GM12878 (cell line): ENCODE measurements at regions not wholly inside any gene's neighbourhood (a gene's known extent, or its start where the extent isn't known, plus 50 kb on each side); places are given as distances from the start of the nearest gene placed in this dataset.

ENCODE experiments used
- ATAC-seq: fragments of 200-7000 bp; cut with Tn5 transposase; 3 replicates; pipeline ENCODE4 v1.9.1; 2020; ENCODE audit warnings: mild to moderate bottlenecking, moderate library complexity
- BruUV-seq: library from RNA; stranded (reverse); fragments of 400-500 nt; replicated peaks from 2 replicates; lab custom pipeline; 2021; lab: Mats Ljungman, UMichigan
- CTCF ChIA-PET: fragments of 300-600 bp; sonication (Branson Sonifier 250); formaldehyde crosslinking; extraction: SDS; loops from one replicate; lab custom pipeline; 2021; ENCODE audit warnings: inconsistent platforms; lab: Yijun Ruan, JAX
- POLR2A ChIA-PET: fragments of 350-600 bp; formaldehyde crosslinking; extraction: SDS; loops from one replicate; lab custom pipeline; 2021; ENCODE audit warnings: inconsistent platforms; lab: Charles Lee
- RAD21 ChIA-PET: fragments of 300-600 bp; sonication (Branson Sonifier 250); formaldehyde crosslinking; loops from one replicate; lab custom pipeline; 2023; ENCODE audit warnings: antibody characterized with exemption; ENCODE audit not compliant: unreplicated experiment; lab: Charles Lee
- SMC1A ChIA-PET: fragments of 300-600 bp; sonication (Branson Sonifier 250); formaldehyde crosslinking; loops from one replicate; lab custom pipeline; 2023; ENCODE audit not compliant: unreplicated experiment, uncharacterized antibody; lab: Charles Lee
- DNase-seq: peaks from one replicate; pipeline ENCODE4 v3.0.0-alpha.2; 2011; ENCODE audit warnings: low read depth, low spot score
- FAIRE-seq: peaks from 3 replicates; lab custom pipeline; 2011; peaks lifted over from hg19 to GRCh38; lab: Jason Lieb, UNC
- H2AFZ ChIP-seq: 2 replicates; pipeline ENCODE4 v1.6.0; 2011; ENCODE audit warnings: low read depth, low read length, control low read depth; ENCODE audit not compliant: control insufficient read depth
- H3K27ac ChIP-seq: 2 replicates; pipeline ENCODE4 v1.5.1; 2011; ENCODE audit warnings: control low read depth; ENCODE audit not compliant: control insufficient read depth, insufficient read depth
- H3K27me3 ChIP-seq, 2 experiments: replicated peaks in 1 of 2; 2 replicates each; pipeline versions ENCODE4 v1.6.0 to v1.6.1; 2011; ENCODE audit warnings: low read length in 1 of 2; ENCODE audit not compliant: control insufficient read depth in 2 of 2, insufficient read depth in 2 of 2
- H3K36me3 ChIP-seq, 2 experiments: 2 replicates each; pipeline ENCODE4 v1.5.1; 2011; ENCODE audit warnings: low read length in 1 of 2; ENCODE audit not compliant: control insufficient read depth in 2 of 2, insufficient read depth in 2 of 2
- H3K4me1 ChIP-seq: 2 replicates; pipeline ENCODE4 v1.6.1; 2011; ENCODE audit warnings: mild to moderate bottlenecking, low read length, moderate library complexity, mixed read lengths; ENCODE audit not compliant: control insufficient read depth, insufficient read depth
- H3K4me2 ChIP-seq: 2 replicates; pipeline ENCODE4 v1.6.0; 2011; ENCODE audit warnings: control low read depth; ENCODE audit not compliant: control insufficient read depth, insufficient read depth
- H3K4me3 ChIP-seq: fragments of 200-600 bp; sonication (generic); 2 replicates; pipeline ENCODE4 v1.5.1; 2016
- H3K79me2 ChIP-seq: 2 replicates; pipeline ENCODE4 v1.6.0; 2011; ENCODE audit warnings: low read length; ENCODE audit not compliant: control insufficient read depth, insufficient read depth
- H3K9ac ChIP-seq: 2 replicates; pipeline ENCODE4 v1.8.0; 2011; ENCODE audit warnings: low read length, control low read depth, mixed read lengths; ENCODE audit not compliant: control insufficient read depth, insufficient read depth
- H3K9me3 ChIP-seq: replicated peaks from 3 replicates; pipeline ENCODE4 v1.5.1; 2011; ENCODE audit warnings: mild to moderate bottlenecking, low read length; ENCODE audit not compliant: control insufficient read depth, insufficient read depth
- H4K20me1 ChIP-seq: 2 replicates; pipeline ENCODE4 v1.6.0; 2011; ENCODE audit not compliant: control insufficient read depth, insufficient read depth
- CBX3 ChIP-seq: fragments of 200-600 bp; sonication (generic); IDR thresholded peaks from 2 replicates; pipeline ENCODE4 v1.6.1; 2016; ENCODE audit warnings: low read depth, borderline replicate concordance
- CEBPZ ChIP-seq: fragments of 150-350 bp; IDR thresholded peaks from 2 replicates; pipeline ENCODE4 v1.6.1; 2016; ENCODE audit warnings: low read depth, low read length
- CHD4 ChIP-seq: fragments of 200-600 bp; sonication (generic); IDR thresholded peaks from 2 replicates; pipeline ENCODE4 v1.6.1; 2016; ENCODE audit warnings: mild to moderate bottlenecking
- ELK1 ChIP-seq: IDR thresholded peaks from 2 replicates; pipeline ENCODE4 v1.6.1; 2012; ENCODE audit warnings: low read depth, low read length, improper control_type of control experiment
- IRF5 ChIP-seq: fragments of 450-650 bp; IDR thresholded peaks from 2 replicates; pipeline ENCODE4 v1.6.1; 2017; ENCODE audit warnings: borderline replicate concordance
- PAX5 ChIP-seq: IDR thresholded peaks from 2 replicates; pipeline ENCODE4 v1.6.1; 2011; ENCODE audit warnings: low read depth, low read length, borderline replicate concordance
- PBX3 ChIP-seq: IDR thresholded peaks from 2 replicates; pipeline ENCODE4 v1.6.1; 2011; ENCODE audit warnings: mild to moderate bottlenecking, low read depth, low read length, moderate library complexity; ENCODE audit not compliant: insufficient replicate concordance
- POLR2A ChIP-seq: IDR thresholded peaks from 2 replicates; pipeline ENCODE4 v1.6.1; 2011; ENCODE audit warnings: low read depth, mild to moderate bottlenecking, low read length
- RCOR1 ChIP-seq: conservative IDR thresholded peaks from 2 replicates; pipeline ENCODE4 v1.6.1; 2012; ENCODE audit warnings: low read depth, low read length, improper control_type of control experiment
- SREBF1 ChIP-seq: IDR thresholded peaks from 2 replicates; pipeline ENCODE4 v1.6.1; 2012; ENCODE audit warnings: mild to moderate bottlenecking, low read length
- YBX1 ChIP-seq: fragments of 450-650 bp; IDR thresholded peaks from 2 replicates; pipeline ENCODE4 v1.6.1; 2016; ENCODE audit warnings: antibody characterized with exemption
- ZBTB40 ChIP-seq: fragments of 450-650 bp; IDR thresholded peaks from 2 replicates; pipeline ENCODE4 v1.6.1; 2016; ENCODE audit warnings: mild to moderate bottlenecking, moderate library complexity, borderline replicate concordance
- ZSCAN29 ChIP-seq: fragments of 450-650 bp; IDR thresholded peaks from 2 replicates; pipeline ENCODE4 v1.6.1; 2017; ENCODE audit warnings: mild to moderate bottlenecking, moderate library complexity
- WGBS: methylation state at CpG from one replicate; pipeline ENCODE4 v1.1.6; 2016; ENCODE audit warnings: low lambda C conversion rate; ENCODE audit not compliant: insufficient replicate concordance, insufficient coverage; ENCODE audit errors: missing lambda C conversion rate; 5-methylcytosine and 5-hydroxymethylcytosine counted together
- in situ Hi-C: fragments of 300-500 bp; cut with MboI; formaldehyde crosslinking; loops from 9 replicates; pipeline ENCODE4 v1.14.3; 2018; ENCODE audit warnings: mixed read lengths
- intact Hi-C: fragments of 100-400 bp; cut with micrococcal nuclease; formaldehyde crosslinking; loops from one replicate; pipeline ENCODE4 v1.14.2; 2022; ENCODE audit not compliant: unreplicated experiment

GRCh38 chr2:129753261-129753660 lies 226.2 kb upstream of the RAB6C start:
- Histone ChIP-seq H3K27me3 (no peaks in the 10 kb centered on the region; a peak in 1 of 4 replicates), H3K79me2 (no peaks in the 10 kb centered on the region), H3K4me1 (no peaks in the 10 kb centered on the region), H3K27ac (no peak overlapping the region), H4K20me1 (no peaks in the 10 kb centered on the region), H3K4me3 (no peak overlapping the region), H3K9ac (no peak overlapping the region), H3K4me2 (no peak overlapping the region), H2AFZ (no peak overlapping the region), H3K36me3 (no peaks in the 10 kb centered on the region), H3K9me3 (no peaks in the 10 kb centered on the region; the same call in 2 of the 3 replicates)
- ChIA-PET CTCF (no interaction called here), POLR2A (no interaction called here), SMC1A (interaction anchor here (1.1 kb wide), 1 partner anchor 11 kb away, joined by 3 read pairs; no protein-coding TSS in a partner anchor), RAD21 (no interaction called here)
- intact Hi-C loops (no loop called here), in situ Hi-C loops (no loop called here)
- FAIRE-seq, result no peak
- DNase-seq, result no peak
- TF ChIP-seq CEBPZ (no peak), ZBTB40 (no peak), RCOR1 (no peak), CBX3 (no peak), IRF5 (no peak), SREBF1 (no peak), ZSCAN29 (no peak), PBX3 (no peak), PAX5 (no peak), POLR2A (no peak), ELK1 (no peak), CHD4 (no peak), YBX1 (no peak)
- no TSS peak for BruUV-seq
- 44% methylated on average over 8 of the region's 8 CpGs for WGBS
- ATAC-seq, result no peak
